ENCODE measurements at regions not wholly inside any gene's neighbourhood (a gene's known extent, or its start where the extent isn't known, plus 50 kb on each side); places are given as distances from the start of the nearest gene placed in this dataset.

GRCh38 chr1:38117444-38117887 is 70.9 kb upstream of the POU3F1 start:
- Histone ChIP-seq H3K9ac (ENCODE audit: low read depth, low read length) (no peak overlapping the region), H3K9me3 (ENCODE audit: control insufficient read depth, insufficient read depth, low read length) (no peaks in the 10 kb centered on the region), H3K36me3 (ENCODE audit: insufficient read depth, low read length) (no peaks in the 10 kb centered on the region), H3K4me1 (ENCODE audit: insufficient read depth, low read length) (peaks cover 14% of the 10 kb centered on the region)

GRCh38 chr1:38115682-38116202 is 69.1 kb upstream of the POU3F1 start:
- Histone ChIP-seq H3K9ac (ENCODE audit: low read depth, low read length) (no peak overlapping the region), H3K4me1 (ENCODE audit: insufficient read depth, low read length) (peaks cover 14% of the 10 kb centered on the region), H3K36me3 (ENCODE audit: insufficient read depth, low read length) (no peaks in the 10 kb centered on the region), H3K9me3 (ENCODE audit: control insufficient read depth, insufficient read depth, low read length) (no peaks in the 10 kb centered on the region)

DNA sequence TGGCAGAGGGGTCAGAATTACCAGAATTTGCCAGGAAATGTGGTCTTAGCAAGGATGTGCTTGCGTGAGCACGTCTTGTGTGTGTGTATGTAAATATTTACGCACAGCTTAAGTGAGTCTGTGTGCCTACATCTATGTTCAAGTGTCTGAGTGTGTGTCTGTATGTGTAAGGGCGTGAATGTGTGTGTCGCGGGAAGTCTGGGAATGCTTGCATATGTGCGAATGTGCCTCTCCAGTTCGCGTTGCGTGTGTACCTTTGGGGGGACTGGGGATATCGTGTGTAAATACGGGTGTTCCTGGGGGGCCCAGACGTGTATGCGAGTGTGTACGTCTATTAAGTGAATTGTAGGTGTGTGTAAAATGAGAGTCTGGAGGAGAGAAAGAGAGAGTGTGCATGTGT is 68.6 kb upstream of the POU3F1 start:
- no peaks in the 10 kb centered on the region for H3K36me3 ChIP-seq (ENCODE audit: insufficient read depth, low read length)
- peaks cover 14% of the 10 kb centered on the region for H3K4me1 ChIP-seq (ENCODE audit: insufficient read depth, low read length)
- H3K9me3 ChIP-seq (ENCODE audit: control insufficient read depth, insufficient read depth, low read length): no peaks in the 10 kb centered on the region
- no peak overlapping the region for H3K9ac ChIP-seq (ENCODE audit: low read depth, low read length)

DNA sequence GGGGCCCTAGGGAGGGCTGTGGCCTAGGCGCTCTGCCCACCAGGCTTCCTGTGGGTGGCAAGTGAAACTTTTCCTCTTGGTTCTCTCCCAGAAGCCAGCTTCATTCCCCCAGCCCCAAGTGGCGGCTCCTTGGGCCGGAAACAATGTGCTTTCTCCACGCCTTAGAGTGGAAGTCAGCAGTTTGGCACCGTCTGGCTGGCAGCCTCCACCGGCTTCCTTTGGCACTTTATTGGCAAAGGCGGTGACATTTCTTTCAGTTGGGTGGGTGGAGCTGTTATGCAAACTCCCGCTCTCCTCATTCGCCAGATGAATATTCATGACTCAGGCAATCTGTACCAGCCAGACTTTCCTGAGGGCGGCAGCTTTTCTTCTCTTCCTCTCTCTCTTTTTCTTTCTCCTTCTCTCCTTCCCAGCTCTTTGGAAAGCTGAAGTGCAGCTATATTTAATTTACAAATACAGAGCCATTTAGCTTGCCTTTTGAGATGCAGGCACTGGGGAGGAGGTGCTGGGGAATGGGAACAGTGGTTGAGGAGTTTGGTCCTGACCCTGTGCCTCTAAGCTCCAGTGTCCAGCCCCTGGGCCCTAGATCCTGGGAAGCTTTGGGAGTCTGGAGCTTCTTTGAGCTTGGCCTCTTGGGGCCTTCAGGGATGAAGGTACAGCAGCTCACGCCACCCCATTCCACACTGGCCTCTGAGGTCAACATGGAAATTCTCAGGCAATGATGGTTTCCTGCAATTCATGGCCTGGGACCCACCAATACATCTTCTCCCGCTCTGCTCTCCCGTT is 67.8 kb upstream of the POU3F1 start:
- H3K4me1 ChIP-seq (ENCODE audit: insufficient read depth, low read length): peaks cover 14% of the 10 kb centered on the region
- H3K9me3 ChIP-seq (ENCODE audit: control insufficient read depth, insufficient read depth, low read length): 0 out of 2 replicates have a peak, but pooled peaks cover 4% of the 10 kb centered on the region
- no peaks in the 10 kb centered on the region for H3K36me3 ChIP-seq (ENCODE audit: insufficient read depth, low read length)
- H3K9ac ChIP-seq (ENCODE audit: low read depth, low read length): no peak overlapping the region

- H3K9me3 ChIP-seq (ENCODE audit: control insufficient read depth, insufficient read depth, low read length): 0 out of 2 replicates have a peak, but pooled peaks cover 4% of the 10 kb centered on the region
- peaks cover 14% of the 10 kb centered on the region for H3K4me1 ChIP-seq (ENCODE audit: insufficient read depth, low read length)
- H3K9ac ChIP-seq (ENCODE audit: low read depth, low read length): no peak overlapping the region
These were observed 66.6 kb upstream of the POU3F1 start for GRCh38 chr1:38113159-38113666.

DNA sequence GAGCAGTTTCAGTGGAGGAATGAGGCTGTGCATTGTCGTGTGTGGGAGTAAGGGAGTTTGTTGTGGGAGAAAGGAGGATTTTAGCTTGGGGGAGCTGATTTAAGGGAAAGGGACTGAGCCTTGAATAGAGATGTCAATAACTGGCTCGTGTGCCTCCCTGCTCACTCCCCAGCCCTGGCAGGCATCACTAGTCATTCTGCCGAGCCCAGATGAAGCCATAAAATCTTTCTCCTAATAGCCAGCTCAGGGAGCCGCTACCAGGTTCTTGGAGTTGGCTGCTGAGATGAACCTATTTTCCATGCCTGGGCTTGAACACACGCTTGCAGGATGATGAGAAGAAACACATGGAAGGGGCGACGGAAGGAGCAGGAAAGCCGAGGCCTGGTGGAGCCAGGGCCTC is 65.0 kb upstream of the POU3F1 start:
- no peaks in the 10 kb centered on the region for H3K36me3 ChIP-seq (ENCODE audit: insufficient read depth, low read length)
- no peak overlapping the region for H3K9ac ChIP-seq (ENCODE audit: low read depth, low read length)
- H3K4me1 ChIP-seq (ENCODE audit: insufficient read depth, low read length): peaks cover 14% of the 10 kb centered on the region
- H3K9me3 ChIP-seq (ENCODE audit: control insufficient read depth, insufficient read depth, low read length): 0 out of 2 replicates have a peak, but pooled peaks cover 4% of the 10 kb centered on the region

More at GRCh38 chr1:38113159-38113666, 66.6 kb upstream of the POU3F1 start:
- H3K36me3 ChIP-seq (ENCODE audit: insufficient read depth, low read length): no peaks in the 10 kb centered on the region

DNA sequence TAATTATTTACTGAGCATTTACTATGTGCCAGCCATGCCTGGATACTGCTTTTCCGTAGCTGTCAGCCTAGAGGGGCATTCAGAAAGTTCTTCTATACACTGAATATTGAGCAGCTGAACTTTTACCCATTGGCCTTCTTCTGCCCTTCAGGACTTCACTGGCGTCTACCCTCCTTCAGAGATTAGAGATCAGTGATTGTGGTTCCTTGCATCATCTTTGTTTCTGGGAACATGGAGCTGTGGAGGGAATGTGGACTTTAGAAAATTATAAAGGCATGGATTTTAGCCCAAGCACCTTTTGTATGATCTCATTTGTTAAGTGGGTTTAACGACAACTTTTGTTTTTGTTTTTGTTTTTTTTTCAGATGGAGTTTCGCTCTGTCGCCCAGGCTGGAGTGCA is 58.7 kb upstream of the POU3F1 start:
- H3K9ac ChIP-seq (ENCODE audit: low read depth, low read length): no peak overlapping the region
- 0 out of 2 replicates have a peak, but pooled peaks cover 4% of the 10 kb centered on the region for H3K9me3 ChIP-seq (ENCODE audit: control insufficient read depth, insufficient read depth, low read length)
- H3K36me3 ChIP-seq (ENCODE audit: insufficient read depth, low read length): 0 out of 2 replicates have a peak, but pooled peaks cover 6% of the 10 kb centered on the region
- H3K4me1 ChIP-seq (ENCODE audit: insufficient read depth, low read length): no peaks in the 10 kb centered on the region

GRCh38 chr1:38102636-38103035 is 56.0 kb upstream of the POU3F1 start:
- no peak overlapping the region for H3K9ac ChIP-seq (ENCODE audit: low read depth, low read length)

GRCh38 chr1:38101037-38101785 is 54.6 kb upstream of the POU3F1 start:
- Histone ChIP-seq H3K4me1 (ENCODE audit: insufficient read depth, low read length) (peaks cover 4% of the 10 kb centered on the region; the same call in 1 of the 2 replicates), H3K9me3 (ENCODE audit: control insufficient read depth, insufficient read depth, low read length) (no peaks in the 10 kb centered on the region), H3K9ac (ENCODE audit: low read depth, low read length) (no peak overlapping the region), H3K36me3 (ENCODE audit: insufficient read depth, low read length) (0 out of 2 replicates have a peak, but pooled peaks cover 3% of the 10 kb centered on the region)

More at GRCh38 chr1:38102636-38103035, 56.0 kb upstream of the POU3F1 start:
- Histone ChIP-seq H3K9me3 (ENCODE audit: control insufficient read depth, insufficient read depth, low read length) (no peaks in the 10 kb centered on the region), H3K4me1 (ENCODE audit: insufficient read depth, low read length) (no peaks in the 10 kb centered on the region), H3K36me3 (ENCODE audit: insufficient read depth, low read length) (0 out of 2 replicates have a peak, but pooled peaks cover 6% of the 10 kb centered on the region)

DNA sequence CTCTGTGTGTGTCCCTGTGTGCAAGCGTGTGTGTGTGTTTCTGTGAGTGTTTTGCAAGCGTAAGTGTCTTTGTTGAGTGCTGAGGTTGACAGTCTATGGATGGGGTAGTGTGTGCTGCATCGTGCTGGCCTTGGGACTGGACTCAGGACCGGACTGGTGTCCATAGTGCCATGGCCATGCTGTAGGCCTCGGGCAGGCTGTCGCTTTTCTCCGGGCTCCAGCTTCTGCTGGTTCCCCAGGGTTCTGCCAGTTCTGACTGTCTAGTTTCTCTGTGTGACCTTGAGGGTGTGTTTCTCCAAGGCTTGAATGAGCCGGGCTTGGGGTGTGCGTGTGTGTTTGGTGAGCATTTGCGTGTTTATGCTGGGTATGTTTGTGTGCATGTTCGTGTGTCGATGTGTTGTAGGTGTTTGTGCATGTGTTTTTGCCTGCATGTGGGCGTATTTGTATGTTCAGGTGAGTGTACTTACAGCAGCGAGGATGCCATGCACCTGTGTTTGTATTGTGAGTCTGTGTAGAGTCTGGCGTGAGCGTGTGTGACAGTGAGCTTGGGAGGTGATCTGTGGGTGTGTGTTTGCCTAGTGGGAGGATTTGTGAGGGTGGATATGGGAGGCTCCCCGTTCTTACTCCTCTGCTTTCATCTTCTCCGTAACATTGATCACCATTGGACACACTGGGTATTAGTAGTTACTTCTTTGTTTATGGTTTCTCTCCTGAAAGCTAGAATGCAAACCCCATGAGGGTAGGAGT is 51.7 kb upstream of the POU3F1 start:
- Histone ChIP-seq H3K4me1 (ENCODE audit: insufficient read depth, low read length) (peaks cover 15% of the 10 kb centered on the region), H3K36me3 (ENCODE audit: insufficient read depth, low read length) (no peaks in the 10 kb centered on the region), H3K9me3 (ENCODE audit: control insufficient read depth, insufficient read depth, low read length) (no peaks in the 10 kb centered on the region), H3K9ac (ENCODE audit: low read depth, low read length) (no peak overlapping the region)

DNA sequence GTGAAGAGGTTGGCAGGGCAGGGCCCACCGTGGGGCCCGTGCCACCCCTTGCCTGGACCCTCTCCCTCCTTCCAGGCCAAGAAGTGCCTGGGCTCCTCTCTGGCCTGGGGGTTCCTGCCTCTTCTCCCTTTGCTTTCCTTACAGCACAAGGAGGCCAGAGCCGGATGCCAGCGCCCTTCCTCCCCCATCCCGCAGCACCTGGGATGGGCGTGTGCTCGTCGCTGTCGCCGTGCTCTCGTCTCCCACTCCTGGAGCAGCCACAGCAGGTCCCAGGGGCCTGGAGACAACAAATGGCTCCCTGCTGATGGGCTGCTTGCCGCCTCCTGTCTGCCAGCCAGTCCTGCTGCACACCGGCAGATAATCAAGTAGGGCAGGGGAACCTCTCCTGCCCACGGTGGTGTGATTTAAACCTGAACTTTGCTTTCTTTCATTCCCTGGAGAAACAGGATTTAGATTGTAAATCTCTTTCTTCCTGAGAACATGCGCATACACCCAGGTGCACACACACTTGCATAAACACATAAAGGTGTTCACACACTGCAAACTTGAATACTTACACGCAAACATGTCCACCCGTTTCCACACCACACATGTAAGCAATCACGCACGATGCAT is 50.8 kb upstream of the POU3F1 start:
- peaks cover 24% of the 10 kb centered on the region for H3K4me1 ChIP-seq (ENCODE audit: insufficient read depth, low read length)
- no peaks in the 10 kb centered on the region for H3K36me3 ChIP-seq (ENCODE audit: insufficient read depth, low read length)
- no peaks in the 10 kb centered on the region for H3K9me3 ChIP-seq (ENCODE audit: control insufficient read depth, insufficient read depth, low read length)
- H3K9ac ChIP-seq (ENCODE audit: low read depth, low read length): no peak overlapping the region

Measured in ES-I3 (cell line).